ENCODE measurements at regions not wholly inside any gene's neighbourhood (a gene's known extent, or its start where the extent isn't known, plus 50 kb on each side); places are given as distances from the start of the nearest gene placed in this dataset.

- ChIA-PET POLR2A (interaction anchor here (0.6 kb wide), 1 partner anchor 155 kb away, joined by 3 read pairs; no protein-coding TSS in a partner anchor), CTCF (interaction anchor here (0.6 kb wide), 1 partner anchor 28 kb away, joined by 3 read pairs; no protein-coding TSS in a partner anchor)
Measured at GRCh38 chr1:199774433-199775089, 252.9 kb upstream of the NR5A2 start.

DNA sequence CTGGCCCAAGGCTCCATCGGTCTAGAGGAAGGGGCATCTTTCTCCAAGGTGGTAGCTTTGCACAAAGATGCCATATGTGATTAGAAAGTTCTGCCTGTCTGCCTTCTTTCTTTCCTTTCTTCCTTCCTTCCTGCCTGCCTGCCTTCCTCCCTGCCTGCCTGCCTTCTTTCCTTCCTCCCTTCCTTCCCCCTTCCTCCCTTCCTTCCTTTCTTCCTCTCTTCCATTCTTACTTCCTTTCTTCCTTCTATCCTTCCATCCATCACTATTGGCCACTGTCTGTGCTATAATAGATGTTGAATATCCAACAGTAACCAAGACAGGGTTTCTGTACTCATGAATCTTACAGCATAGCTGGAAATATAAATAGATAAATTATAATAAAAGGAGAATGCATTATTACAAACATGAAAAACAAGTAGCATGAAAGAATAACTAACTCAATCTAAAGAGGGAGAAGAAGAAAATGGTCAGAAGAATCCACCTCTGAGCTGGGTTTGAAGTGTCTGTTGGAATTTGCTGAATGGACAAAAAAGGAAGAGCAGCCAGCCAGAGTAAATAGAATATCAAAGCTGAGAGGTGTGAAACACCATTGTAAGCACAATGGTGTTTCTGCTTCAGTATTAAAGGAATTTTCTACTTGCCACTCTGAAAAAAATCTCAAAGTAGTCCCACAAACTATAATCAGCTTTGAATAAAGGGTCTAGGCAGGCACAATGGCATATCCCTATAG, 250.6 kb upstream of the NR5A2 start:
- ChIA-PET CTCF (interaction anchor here (1.0 kb wide), 1 partner anchor 18 kb away, joined by 3 read pairs; no protein-coding TSS in a partner anchor), POLR2A (no interaction called here)

DNA sequence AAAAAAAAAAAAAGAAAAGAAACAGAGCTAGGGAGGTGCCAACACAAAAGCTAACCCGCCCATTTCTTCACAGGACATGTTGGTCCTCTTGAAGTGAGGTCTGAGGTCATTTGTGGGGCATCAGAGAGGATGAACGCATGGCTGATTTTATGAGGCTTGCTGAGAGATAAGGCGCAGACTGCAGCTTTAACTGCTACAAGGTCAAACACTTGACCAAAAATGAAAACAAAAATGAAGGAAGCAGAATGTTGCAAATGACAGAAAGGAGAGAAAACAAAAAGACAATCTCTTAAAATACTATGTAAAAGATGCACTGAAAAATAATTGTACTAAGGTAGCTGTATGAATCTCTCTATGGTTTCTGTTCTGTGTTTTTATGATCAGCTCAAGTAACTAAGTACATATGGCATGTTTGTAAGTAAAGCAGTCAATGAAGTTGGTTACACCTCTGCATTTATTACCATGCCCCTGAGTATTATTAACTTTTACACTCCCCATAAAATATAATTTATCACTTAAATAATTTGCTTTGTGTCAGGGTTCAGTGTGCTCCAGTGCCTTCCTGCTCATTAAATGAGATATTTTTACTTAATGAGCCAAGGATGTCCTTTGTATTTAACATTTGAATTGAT, 249.1 kb upstream of the NR5A2 start:
- ChIA-PET POLR2A (no interaction called here), CTCF (no interaction called here)

GRCh38 chr1:199780091-199780490, 247.4 kb upstream of the NR5A2 start:
- ChIA-PET CTCF (no interaction called here), POLR2A (no interaction called here)

GRCh38 chr1:199780948-199781670, 246.4 kb upstream of the NR5A2 start:
- ChIA-PET CTCF (no interaction called here), POLR2A (no interaction called here)

DNA sequence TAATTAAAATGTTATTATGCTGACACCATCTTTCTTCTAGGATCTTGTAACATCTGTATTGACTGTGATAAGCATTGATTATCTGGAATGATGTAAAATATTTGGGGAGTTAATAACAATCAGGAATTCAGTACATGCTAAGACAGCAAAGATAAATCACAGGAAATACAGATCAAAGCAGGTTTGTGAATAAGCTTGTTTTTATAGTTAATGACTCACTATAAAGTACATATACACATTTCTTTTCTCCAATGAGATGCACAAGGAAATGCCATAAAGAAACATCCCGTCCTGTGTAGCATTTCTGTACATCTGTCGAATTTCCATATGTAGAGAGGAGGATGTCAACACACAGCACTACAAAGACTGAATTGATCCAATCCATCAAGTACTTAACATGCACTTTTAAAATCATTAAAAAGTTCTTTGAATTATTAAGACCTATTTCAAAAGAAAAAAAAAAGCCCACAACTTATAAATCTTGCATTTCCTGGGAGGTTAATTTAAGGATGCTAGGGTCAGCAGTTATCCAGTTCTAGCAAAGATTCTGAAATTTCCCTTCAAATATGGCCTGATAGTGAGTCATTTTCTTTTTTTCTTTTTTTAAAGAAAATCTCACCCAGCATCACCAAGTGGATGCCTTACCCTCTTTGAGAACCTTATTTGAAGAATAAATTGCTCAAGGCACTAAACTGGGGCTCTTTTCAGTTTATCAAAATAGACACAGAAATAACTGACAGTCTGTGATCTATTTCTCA, 243.2 kb upstream of the NR5A2 start:
- ChIA-PET CTCF (no interaction called here), POLR2A (no interaction called here)

DNA sequence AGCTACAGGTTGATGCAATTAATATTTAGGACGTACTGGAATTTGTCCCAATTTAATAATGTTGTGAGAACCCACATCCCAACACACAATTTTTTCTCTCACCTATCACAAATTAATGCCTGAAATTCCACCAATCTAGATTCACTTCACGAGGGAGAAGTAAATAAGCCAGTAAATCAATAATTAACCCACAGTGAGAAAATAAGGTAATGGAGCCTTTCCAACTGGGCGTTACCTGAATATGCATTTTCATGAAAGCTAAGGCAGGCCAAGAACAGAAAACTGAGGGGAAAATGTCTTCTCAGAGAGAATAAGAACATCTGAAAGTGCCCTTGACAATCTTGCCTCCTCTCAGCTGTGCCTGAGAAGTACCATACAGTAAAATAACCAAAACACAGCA, 240.8 kb upstream of the NR5A2 start:
- ChIA-PET CTCF (no interaction called here), POLR2A (no interaction called here)

DNA sequence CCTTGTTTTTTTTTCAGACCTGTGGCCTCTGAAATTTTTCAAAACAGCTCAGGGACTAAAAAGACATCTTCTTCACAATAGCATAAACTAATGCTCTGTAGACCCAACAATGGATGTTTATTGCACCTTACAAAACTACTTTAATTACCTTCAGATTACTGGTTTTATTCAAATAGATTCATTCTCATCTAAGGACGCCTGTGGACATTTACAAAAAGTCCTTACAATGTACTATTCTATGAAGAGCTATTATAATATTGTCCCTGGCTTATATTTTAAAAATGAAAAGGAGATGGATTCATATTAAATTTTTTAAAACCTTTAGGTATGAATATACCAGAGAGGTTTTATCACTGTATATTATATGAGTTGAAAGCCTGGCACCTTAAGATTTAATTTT, 238.4 kb upstream of the NR5A2 start:
- ChIA-PET POLR2A (no interaction called here), CTCF (no interaction called here)

DNA sequence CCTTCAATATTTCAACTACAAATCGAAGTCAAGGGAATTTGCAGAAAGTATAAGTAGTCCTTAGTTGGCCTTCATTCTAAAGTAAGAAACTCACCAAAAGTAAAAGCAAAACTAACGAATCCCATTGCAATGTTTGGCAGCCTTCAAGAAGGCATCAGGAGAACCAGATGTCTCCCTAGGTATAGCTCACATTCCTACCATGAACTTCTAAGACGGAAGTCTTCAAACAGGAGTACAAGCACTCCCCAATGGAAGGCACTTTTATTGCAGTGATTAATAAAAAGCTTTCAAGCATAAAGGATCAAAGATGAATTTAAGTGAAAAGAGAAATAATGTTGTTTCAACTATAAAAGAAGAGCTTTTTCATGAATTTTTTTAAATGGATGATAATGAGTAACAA, 236.0 kb upstream of the NR5A2 start:
- POLR2A ChIA-PET = no interaction called here
- CTCF ChIA-PET = no interaction called here

DNA sequence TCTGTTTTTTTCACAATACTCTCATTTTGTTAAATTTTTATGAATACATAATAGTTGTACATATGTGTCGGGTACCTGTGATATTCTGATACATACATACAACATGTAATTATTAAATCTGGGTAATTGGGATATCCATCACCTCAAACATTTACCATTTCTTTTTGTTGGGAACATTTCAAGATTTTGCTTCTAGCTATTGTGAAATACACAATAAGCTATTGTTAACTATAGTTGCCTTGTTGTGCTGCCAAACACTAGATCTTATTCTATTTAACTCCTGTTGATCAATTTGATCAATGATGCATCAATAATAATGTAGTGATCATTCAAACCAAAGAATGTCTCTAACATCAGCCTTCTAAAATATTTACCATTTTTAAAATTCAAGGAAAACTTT, 234.6 kb upstream of the NR5A2 start:
- ChIA-PET CTCF (no interaction called here), POLR2A (no interaction called here)

- CTCF ChIA-PET = no interaction called here
Measured at GRCh38 chr1:199794105-199794863, 233.2 kb upstream of the NR5A2 start.

DNA sequence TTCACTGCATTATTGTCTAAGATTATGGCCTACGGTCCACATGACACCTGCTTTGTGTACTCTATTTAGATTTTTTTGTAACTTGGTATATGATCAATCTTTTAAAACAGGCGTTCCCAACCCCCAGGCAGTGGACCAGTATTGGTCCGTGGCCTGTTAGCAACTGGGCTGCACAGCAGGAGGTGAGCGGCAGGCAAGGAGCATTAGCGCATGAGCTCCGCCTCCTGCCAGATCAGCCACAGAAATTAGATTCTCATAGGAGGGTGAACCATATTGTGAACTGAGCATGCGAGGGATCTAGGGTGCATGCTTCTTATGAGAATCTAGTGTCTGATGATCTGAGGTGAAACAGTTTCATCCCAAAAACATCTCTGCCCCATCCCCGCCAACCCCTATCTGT, 228.4 kb upstream of the NR5A2 start:
- POLR2A ChIA-PET = no interaction called here
- CTCF ChIA-PET = no interaction called here

More at GRCh38 chr1:199794105-199794863, 233.2 kb upstream of the NR5A2 start:
- POLR2A ChIA-PET = no interaction called here

- ChIA-PET CTCF (no interaction called here), POLR2A (no interaction called here)
Measured at GRCh38 chr1:199804526-199804925, 223.0 kb upstream of the NR5A2 start.

GRCh38 chr1:199808110-199808870, 219.2 kb upstream of the NR5A2 start:
- POLR2A ChIA-PET = no interaction called here
- CTCF ChIA-PET = no interaction called here

- ChIA-PET CTCF (no interaction called here), POLR2A (no interaction called here)
Measured at GRCh38 chr1:199809311-199809710, 218.2 kb upstream of the NR5A2 start.

- POLR2A ChIA-PET = no interaction called here
- CTCF ChIA-PET = no interaction called here
Measured at GRCh38 chr1:199811163-199811562, 216.3 kb upstream of the NR5A2 start.

DNA sequence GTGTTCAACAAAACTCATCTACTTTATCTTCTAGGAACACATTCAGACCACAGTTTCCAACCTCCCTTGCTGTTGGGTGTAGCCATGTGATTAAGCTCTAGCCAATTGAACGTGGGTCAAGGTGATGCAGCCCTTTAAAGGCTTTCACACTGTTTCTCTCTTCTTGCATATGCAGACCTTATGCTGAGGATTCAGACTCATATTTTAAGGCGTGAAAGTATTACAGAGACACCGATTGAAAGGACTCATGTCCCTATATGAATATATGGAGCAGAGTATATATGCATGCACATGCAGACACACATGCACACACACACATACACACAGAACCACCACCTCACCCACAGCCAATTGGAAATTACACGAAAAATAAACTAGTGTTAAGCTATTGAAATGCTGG, 214.3 kb upstream of the NR5A2 start:
- CTCF ChIA-PET = no interaction called here
- POLR2A ChIA-PET = no interaction called here

DNA sequence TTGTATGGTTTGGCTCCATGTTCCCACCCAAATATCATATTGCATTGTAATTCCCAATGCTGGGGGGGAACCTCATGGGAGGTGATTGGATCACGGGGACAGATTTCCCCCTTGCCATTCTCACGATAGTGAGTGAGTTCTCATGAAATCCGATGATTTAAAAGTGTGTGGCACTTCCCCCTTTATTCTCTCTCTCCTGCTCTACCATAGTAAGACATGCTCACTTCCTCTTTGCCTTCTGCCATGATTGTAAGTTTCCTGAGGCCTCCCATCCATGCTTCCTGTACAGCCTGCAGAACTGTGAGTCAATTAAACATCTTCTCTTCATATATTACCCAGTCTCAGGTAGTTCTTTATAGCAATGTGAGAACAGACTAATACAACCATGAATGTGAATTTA, 211.6 kb upstream of the NR5A2 start:
- POLR2A ChIA-PET = no interaction called here

GRCh38 chr1:199817266-199817665, 210.2 kb upstream of the NR5A2 start:
- ChIA-PET CTCF (no interaction called here), POLR2A (no interaction called here)

More for the DNA sequence above, 211.6 kb upstream of the NR5A2 start:
- CTCF ChIA-PET = no interaction called here

Data from activated CD8-positive, alpha-beta memory T cell treated with anti-CD3 and anti-CD28 coated beads for 36 hours (primary cell).